SIG-M5 treated with dmso at 0.1 percent for 504 hours (cell line): ENCODE measurements at regions not wholly inside any gene's neighbourhood (a gene's known extent, or its start where the extent isn't known, plus 50 kb on each side); places are given as distances from the start of the nearest gene placed in this dataset.
"Not testable (repeated sequence)": the region's sequence is repeated elsewhere in the genome, so short reads cannot be mapped to it uniquely, and the experiment has no call there.

Experiments
- DNase-seq: peaks from one replicate; lab custom pipeline; 2025; ENCODE audit not compliant: unreplicated experiment; lab: John Stamatoyannopoulos, UW

DNA sequence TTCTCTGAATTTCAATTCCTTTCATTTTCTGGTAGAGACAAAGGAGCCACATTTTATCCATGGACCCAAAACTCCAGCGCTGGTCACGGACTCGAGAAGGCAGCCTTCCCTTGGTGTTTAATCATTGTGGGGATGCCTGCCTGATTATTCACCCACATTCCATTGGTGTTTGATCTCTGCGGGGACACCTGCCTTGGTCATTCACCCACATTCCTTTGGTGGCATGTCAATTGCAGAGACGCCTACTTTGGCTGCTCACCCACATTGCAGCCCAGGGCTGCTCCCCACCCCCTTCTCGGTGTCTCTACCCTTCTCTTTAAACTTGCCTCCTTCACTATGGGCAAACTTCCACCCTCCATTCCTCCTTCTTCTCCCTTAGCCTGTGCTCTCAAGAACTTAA lies 780.7 kb upstream of the POU3F4 start:
- DNase-seq: not testable (repeated sequence)

DNA sequence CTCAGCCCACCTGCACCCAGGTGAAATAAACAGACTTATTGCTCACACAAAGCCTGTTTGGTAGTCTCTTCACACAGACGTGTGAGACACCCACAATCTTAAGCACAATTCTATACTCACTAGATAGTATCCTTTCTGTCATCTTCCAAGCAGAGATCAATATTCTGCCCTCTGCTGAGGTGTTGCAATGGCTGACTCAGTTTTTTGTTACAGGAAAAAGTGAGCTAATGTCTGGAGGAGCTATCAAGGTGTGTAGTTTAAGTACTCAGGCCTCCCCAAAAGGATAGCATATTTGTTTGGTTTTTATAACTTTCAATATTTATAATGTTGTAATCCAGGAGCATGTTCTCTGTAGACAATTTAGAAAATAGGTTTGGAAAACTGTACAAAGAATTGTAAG lies 775.2 kb upstream of the POU3F4 start:
- DNase-seq: no peak

DNA sequence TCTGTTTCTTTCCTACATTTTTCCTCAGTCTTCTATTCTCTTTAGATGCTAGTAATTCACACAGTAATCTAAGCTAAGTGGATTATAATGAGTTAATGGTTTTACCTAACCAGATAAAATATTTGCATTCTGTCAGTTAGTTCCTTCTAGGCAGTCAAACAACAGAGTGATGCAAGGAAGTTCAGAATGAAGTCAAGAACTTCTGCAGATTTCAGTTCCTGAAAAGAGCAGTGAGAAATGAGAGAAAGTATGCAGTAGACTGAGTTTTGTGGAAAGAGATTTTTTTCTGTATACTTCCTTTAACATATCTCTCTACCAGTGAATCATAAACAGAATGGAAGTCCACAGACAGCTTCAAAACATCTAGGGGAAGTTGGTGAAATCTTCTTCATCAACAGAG lies 774.0 kb upstream of the POU3F4 start:
- no peak for DNase-seq

DNA sequence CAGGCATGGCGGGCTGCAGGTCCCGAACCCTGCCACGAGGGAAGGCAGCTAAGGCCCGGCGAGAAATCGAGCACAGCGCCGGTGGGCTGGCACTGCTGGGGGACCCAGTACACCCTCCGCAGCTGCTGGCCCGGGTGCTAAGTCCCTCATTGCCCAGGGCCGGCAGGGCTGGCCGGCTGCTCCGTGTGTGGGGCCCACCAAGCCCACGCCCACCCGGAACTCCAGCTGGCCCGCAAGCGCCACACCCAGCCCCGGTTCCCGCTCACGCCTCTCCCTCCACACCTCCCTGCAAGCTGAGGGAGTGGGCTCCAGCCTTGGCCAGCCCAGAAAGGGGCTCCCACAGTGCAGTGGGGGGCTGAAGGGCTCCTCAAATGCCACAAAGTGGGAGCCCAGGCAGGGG lies 769.8 kb upstream of the POU3F4 start:
- DNase-seq: not testable (repeated sequence)

DNA sequence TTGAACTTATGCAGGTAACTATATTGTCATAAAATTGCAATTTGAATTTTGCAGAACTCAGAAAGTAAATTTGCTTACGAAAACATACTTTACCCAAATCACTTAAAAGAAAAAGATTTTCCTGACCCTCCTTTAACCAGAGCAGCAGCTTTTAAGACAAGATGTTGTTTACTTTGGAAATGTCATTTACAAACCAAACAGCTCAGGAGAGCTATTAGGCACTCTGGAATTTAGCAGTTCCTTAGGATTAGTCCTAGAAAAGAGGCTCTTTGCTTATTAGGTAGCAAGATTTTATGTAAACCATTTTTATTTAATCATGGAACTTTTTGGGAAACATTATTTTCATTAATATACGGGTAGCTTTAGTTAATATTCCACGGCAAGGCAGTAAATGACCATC lies 765.7 kb upstream of the POU3F4 start:
- no peak for DNase-seq

DNA sequence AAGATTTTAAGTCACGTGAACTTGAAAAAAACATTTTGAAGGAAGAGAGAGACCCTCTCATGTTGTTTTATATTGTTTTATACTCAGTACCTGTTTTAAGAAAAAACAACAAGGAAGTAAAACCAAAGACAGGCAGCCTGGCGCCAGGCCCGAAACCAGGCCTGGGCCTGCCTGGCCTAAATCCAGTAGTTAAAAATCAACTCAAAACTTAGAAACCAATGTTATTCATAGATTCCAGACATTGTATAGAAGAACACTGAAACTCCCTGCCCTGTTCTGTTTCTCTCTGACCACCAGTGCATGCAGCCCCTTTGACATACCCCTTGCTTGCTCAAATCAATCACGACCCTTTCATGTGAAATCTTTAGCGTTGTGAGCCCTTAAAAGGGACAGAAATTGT lies 762.4 kb upstream of the POU3F4 start:
- not testable (repeated sequence) for DNase-seq

DNA sequence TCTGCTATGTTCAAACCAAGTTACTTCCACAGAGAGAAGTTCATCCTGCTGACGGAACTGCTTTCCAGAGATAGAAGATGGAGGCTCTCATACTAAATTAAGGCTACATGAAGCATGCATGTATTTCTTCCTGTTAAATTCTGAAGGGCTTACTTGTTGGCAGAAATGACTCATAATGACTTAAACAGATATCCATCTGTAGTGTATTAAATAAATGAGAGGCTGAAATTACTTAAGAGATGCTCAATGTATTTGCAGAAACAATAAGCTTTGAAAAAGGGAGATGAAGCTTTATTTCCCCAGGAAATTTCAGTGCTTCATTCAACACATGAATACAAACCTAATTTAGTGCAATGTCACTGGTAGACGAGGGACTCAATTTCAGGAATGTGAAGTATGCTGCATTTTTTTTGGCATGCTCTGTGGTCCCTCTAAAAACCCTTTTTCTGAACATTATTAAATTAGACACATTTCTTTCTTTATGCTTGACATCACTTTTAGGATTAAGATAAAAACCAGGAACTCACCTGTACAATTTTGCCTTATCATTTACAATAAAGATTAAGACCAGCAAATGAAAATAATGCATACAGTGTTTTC lies 759.1 kb upstream of the POU3F4 start:
- DNase-seq: no peak

DNA sequence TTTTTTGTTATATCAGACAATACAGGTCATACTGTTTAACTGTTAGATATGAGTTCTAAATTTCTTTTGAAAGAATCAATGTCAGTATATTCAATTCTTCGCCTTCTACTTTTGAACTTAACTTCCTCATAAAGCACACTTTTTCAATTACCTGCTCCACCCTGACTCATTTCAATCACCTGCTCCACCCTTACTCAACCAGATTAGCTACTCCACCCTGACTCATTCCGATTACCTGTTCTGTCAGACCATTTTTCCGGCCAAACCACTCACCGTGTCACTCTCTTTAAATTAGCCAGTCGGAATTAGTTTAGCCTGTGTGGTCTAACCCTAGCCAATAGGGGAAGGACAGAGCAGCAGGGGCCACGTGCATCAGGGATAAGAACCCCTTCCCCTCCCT lies 751.8 kb upstream of the POU3F4 start:
- no peak for DNase-seq

DNA sequence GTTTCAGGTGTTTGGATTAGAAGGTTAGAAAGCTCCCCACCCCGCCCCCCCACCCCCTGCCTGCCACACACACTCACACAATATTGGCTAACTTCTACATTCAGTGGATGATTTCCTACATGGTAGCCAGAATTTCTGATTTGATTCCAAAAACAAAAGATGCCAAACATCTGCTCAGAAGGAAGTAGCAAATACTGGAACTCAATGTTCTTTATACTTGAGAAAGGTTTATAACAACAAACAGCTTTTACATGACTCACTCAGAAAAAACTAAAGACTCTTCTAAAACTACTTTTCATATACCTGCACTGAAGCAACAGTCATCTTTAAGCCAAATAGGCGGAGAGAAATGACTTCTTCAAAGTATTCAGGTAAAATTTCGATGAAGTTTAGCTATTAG lies 750.5 kb upstream of the POU3F4 start:
- DNase-seq: no peak

DNA sequence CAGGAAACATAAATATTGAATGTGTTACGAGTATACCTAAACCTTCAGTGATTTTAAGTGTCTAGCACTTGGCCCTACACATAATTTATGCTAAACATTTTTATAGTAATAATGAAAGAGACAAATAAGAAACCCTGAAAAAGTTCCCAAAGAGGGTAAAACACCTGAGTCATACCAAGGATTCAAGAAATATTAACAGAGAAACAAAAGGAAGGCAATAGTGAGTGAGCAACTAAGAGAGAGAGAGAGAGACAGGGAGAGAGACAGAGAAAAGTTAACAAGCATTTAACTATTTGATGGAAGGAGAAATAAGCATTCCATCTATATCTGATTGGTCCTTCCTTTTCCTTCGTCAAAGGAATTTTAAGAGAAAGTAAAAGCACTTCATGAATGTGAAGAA lies 743.6 kb upstream of the POU3F4 start:
- no peak for DNase-seq

DNA sequence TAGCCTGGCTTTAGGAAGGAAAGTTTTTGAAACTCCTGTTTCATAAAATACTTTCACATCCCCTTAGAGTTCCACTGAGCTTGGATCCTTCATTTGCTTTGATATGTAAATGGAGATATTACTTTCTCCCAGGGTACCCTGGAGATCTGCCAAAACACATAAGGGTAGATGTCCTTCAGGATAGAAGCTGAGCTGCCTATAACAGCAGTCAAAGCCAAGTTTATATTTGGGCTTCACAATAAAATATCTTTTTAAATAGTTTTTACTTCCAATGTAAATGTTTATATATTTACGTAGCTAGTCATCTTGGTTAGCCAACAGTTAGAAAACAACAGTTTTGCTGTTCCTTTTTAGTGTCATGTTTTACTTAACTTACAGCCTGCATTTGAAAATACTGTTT lies 742.3 kb upstream of the POU3F4 start:
- DNase-seq: no peak

DNA sequence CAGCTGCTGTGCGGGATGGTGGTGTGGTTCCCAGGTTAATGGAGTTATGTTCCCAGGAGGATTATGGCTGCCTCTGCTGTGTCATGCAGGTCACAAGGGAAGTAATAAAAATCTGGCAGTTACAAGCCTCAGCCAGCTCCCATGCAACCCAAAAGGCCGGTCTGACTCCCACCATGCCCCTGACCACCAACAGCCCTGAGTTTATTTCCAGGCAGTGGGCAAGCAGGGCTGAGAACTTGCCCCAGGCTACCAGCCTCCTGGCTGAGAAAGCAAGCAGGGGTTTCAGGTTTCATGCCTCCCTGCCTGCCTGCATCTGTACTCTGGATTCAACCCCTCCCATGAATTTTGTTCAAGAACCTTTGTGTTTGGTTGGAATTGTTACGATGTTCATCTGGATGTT lies 732.7 kb upstream of the POU3F4 start:
- DNase-seq: no peak

DNA sequence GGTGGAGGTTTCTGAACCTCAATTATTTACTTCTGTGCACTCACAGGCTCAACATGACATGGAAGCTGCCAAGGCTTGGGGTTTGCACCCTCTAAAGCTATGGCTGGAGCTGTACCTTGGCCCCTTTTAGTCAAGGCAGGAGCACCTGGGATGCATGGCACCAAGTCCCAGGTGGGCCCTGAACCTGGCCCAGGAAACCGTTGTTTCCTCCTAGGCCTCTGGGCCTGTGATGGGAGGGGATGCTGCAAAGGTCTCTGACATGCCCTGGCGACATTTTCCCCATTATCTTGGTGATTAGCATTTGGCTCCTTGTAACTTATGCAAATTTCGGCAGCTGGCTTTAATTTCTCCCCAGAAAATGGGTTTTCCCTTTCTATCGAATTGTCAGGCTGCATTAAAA lies 726.1 kb upstream of the POU3F4 start:
- DNase-seq: no peak

DNA sequence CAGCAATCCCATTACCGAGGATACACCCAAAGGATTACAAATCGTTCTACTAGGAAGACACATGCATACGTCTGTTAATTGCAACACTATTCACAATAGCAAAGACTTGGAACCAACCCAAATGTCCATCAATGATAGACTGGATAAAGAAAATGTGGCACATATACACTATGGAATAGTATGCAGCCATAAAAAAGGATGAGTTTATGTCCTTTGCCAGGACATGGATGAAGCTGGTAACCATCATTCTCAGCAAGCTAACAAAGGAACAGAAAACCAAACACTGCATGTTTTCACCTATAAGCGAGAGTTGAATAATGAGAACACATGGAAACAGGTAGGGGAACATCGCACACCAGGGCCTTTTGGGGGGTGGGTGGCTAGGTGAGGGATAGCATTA lies 695.2 kb upstream of the POU3F4 start:
- not testable (repeated sequence) for DNase-seq

DNA sequence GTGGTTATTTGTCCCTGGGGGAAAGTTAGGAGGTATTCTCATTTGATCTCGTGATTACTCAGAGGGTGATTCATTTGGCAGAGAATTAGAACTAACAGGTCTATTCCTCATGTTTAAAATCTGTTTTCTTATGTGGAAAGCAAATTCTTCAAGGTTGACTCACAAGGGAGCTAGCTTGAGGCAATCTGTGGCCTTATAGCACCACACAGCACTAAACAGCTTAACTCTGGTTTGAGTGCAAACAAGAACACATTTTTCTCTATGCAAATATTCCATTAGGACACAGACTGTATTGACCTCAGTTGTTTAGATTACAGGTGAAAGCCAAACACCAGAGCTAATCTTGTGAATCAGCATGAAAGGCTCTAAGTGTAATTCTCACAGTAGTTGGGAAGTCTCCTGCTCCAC lies 694.4 kb upstream of the POU3F4 start:
- DNase-seq: peak; percentile 66

DNA sequence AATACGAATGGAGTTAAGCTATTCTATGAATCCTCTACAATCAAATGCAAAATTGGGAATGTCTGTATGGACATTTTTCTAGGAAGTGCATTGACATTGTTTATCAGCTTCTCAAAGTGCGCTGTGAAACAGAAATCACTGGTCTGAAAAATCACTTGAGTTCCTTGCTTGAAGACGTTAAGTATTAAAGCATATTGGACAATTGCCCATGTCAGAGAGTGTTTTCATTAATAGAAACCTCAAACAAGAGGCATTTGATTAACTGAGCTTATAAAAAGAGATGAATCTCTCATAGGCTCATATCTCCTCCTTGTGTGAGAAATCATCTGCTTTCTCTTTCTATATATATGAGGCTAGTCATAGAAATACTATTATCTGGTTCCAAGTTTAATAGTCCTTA lies 692.1 kb upstream of the POU3F4 start:
- DNase-seq: no peak

DNA sequence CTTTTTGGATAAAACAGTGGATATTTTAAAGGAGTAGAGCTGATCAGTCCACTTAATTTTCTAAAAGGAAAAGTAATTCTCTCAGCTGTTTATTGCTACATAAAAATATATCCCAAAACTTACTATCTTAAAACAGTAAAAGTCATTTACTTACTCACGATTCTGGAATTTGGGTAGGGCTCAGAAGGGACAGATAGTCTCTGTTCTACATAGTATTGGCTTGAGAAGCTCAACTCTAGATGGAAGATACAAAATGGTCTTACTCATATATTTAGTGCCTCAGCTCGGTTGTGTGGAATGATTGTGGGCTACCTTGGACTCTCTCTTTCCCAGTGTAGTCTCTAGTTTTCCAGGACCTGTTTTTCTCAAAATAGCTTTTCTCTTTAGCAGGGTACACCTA lies 691.5 kb upstream of the POU3F4 start:
- DNase-seq: no peak

DNA sequence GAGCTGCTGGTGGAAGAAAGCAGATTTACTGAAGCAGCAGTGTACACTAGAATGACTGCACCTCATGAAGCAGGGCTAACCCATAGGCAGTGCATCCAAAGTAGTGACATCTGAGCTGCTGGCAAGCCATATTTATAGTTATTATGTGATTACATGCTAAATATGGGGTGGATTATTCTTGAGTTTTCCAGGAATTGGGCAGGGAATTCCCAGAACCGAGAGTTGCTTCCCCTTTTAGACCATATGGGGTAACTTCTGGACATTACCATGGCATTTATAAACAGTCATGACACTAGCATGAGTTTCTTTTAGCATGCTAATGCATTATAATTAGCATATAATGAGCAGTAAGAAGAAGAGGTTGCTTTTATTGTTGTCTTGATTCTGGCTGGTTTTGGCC lies 665.8 kb upstream of the POU3F4 start:
- DNase-seq: no peak

DNA sequence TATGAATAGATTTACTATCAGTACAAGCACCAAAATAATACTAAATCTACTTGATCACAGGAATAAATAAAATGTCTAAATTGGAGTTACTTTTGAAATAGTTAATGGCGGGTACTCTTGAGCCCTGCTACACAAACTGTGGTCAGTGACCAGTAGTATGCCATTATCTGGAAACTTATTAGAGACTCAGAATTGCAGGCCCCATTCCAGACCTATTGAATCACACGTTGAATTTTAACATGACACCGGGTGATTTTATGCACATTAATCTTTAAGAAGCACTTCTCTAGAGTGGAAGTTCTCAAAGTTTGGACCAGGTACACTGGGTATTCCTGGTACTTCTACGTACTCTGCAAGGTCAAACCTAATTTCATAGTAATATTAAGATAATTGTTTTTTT lies 660.0 kb upstream of the POU3F4 start:
- DNase-seq: no peak
